Subcutaneous abdominal adipose tissue (tissue), 5 donors: ENCODE measurements at regions not wholly inside any gene's neighbourhood (a gene's known extent, or its start where the extent isn't known, plus 50 kb on each side); places are given as distances from the start of the nearest gene placed in this dataset.
"Not testable (repeated sequence)": the region's sequence is repeated elsewhere in the genome, so short reads cannot be mapped to it uniquely, and the experiment has no call there.

Source experiments
- H3K27ac ChIP-seq: one replicate; pipeline ENCODE4 v1.7.0; 2013; ENCODE audit warnings: low read depth, mild to moderate bottlenecking, inconsistent platforms, low read length, moderate library complexity
- H3K27me3 ChIP-seq, 5 donors: one replicate each; pipeline ENCODE4 v1.7.0; 2013; ENCODE audit warnings: low read length in 5 of 5, inconsistent platforms in 1 of 5; ENCODE audit not compliant: control insufficient read depth in 5 of 5, insufficient read depth in 4 of 5
- H3K36me3 ChIP-seq, 5 donors: one replicate each; pipeline ENCODE4 v1.7.0; 2013; ENCODE audit warnings: low read length in 5 of 5; ENCODE audit not compliant: control insufficient read depth in 5 of 5, insufficient read depth in 5 of 5
- H3K4me1 ChIP-seq, 5 donors: one replicate each; pipeline ENCODE4 v1.7.0; 2013; ENCODE audit warnings: low read length in 5 of 5, mild to moderate bottlenecking in 3 of 5, moderate library complexity in 1 of 5; ENCODE audit not compliant: control insufficient read depth in 5 of 5, insufficient read depth in 5 of 5
- H3K4me3 ChIP-seq, 5 donors: one replicate each; pipeline ENCODE4 v1.7.0; 2013; ENCODE audit warnings: low read length in 5 of 5, low read depth in 1 of 5
- H3K9ac ChIP-seq, 5 donors: one replicate each; pipeline ENCODE4 v1.7.0; 2013; ENCODE audit warnings: low read length in 5 of 5, mild to moderate bottlenecking in 4 of 5, moderate library complexity in 3 of 5
- H3K9me3 ChIP-seq, 5 donors: one replicate each; pipeline ENCODE4 v1.7.0; 2013; ENCODE audit warnings: low read length in 5 of 5; ENCODE audit not compliant: control insufficient read depth in 5 of 5
- donor health status: healthy.
- donor health status: healthy.
- donor health status: healthy.
- donor health status: healthy.
- donor health status: healthy.

GRCh38 chr13:25017176-25017575 is 78.8 kb upstream of the PABPC3 start:
- H3K9ac ChIP-seq, H3K27ac ChIP-seq, H3K9me3 ChIP-seq, H3K36me3 ChIP-seq, H3K4me3 ChIP-seq: not testable (repeated sequence)
- peaks cover 0 to 24% (median 5%) of the 10 kb centered on the region in 5 donors for H3K27me3 ChIP-seq
- peaks cover 0 to 13% (median 7%) of the 10 kb centered on the region in 5 donors for H3K4me1 ChIP-seq

DNA sequence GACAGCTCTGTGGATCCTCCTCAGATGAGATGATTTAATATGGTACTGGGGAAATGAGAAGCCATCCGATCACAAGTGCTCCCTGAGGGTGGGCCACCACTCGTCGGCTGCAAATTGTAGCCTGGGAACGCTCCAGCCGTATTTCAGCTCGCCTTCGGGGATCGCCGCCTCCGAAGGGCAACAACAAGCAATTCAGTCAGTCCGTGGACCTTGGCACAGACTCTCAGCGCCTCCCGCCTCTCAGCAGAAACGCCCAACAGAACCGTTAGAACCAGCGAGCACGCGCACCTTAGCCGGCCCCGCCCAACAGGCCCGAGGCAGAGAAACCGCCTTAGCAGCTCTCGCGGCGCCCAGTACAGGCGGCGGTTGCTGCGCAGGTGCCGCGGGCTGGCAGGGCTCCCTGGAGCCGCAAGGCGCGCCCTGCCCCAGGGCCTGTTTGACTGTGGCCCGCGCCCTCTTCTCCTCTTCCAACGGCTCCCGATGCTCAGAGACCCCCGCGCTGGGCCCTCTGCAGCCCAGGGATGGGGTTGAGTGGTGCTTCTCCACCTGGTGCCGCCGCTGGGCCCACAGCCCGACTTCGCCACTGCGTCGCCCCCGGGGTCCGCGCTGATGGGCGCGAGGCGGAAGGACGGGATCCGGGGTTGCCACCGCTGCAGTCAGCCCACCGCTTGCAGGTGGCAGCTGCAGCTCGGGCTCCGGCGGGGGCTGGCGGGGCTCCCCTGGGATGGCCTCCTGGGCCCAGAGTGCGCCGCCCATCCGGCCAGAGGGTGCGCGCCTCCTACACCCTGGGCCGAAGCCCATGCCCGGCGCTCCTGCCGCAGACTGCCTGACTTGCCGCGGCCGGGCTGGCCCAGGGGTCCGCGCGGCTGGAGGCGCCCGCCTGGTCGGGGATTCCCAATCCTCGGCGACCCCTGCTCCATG is 77.9 kb upstream of the PABPC3 start:
- H3K36me3 ChIP-seq, H3K27ac ChIP-seq, H3K9ac ChIP-seq, H3K9me3 ChIP-seq: not testable (repeated sequence)
- Histone ChIP-seq H3K4me3 (peak overlapping the region in 2 of 5 donors; percentile 19 to 44), H3K4me1 (peaks cover 0 to 13% (median 7%) of the 10 kb centered on the region in 5 donors), H3K27me3 (peaks cover 0 to 24% (median 5%) of the 10 kb centered on the region in 5 donors)

- Histone ChIP-seq H3K9me3 (no peaks in the 10 kb centered on the region), H3K4me1 (peaks cover 0 to 13% (median 7%) of the 10 kb centered on the region in 5 donors), H3K27ac (no peak overlapping the region), H3K9ac (no peak overlapping the region), H3K4me3 (peak overlapping the region in 1 of 5 donors; percentile 19), H3K36me3 (no peaks in the 10 kb centered on the region), H3K27me3 (peaks cover 0 to 21% (median 5%) of the 10 kb centered on the region in 5 donors)
These were observed 77.2 kb upstream of the PABPC3 start for GRCh38 chr13:25018729-25019115.

- H3K27ac ChIP-seq, H3K9me3 ChIP-seq, H3K9ac ChIP-seq, H3K36me3 ChIP-seq, H3K4me3 ChIP-seq: not testable (repeated sequence)
- H3K4me1 ChIP-seq, result peaks cover 0 to 13% (median 7%) of the 10 kb centered on the region in 5 donors
- H3K27me3 ChIP-seq, result peaks cover 0 to 21% (median 5%) of the 10 kb centered on the region in 5 donors
These were observed 76.2 kb upstream of the PABPC3 start for GRCh38 chr13:25019741-25020140.

DNA sequence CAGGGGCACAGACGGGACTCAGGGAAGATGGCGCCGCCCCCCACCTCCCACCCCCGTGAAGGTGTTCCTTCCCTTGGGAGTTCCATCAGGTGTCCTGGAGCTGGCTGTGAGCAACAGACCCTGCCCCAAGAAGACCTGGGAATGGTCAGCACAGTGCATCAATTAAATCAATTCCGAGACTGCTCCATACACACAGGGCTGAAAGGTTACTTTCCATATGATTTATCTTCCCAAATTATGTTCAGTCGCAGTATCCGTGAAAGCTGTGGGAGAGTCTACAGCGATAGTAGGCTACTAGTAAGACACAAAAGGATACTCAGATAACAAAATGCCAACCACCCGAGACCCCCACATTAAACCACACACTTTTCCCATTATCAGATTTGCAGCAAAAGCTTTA is 71.8 kb upstream of the PABPC3 start:
- Histone ChIP-seq H3K9me3 (no peaks in the 10 kb centered on the region), H3K4me3 (no peak overlapping the region), H3K4me1 (no peaks in the 10 kb centered on the region), H3K27me3 (peaks cover 0 to 10% (median 0%) of the 10 kb centered on the region in 5 donors), H3K36me3 (no peaks in the 10 kb centered on the region), H3K27ac (no peak overlapping the region), H3K9ac (no peak overlapping the region)

GRCh38 chr13:25032160-25032559 is 63.8 kb upstream of the PABPC3 start:
- Histone ChIP-seq H3K9ac (no peak overlapping the region), H3K36me3 (no peaks in the 10 kb centered on the region), H3K4me1 (no peaks in the 10 kb centered on the region)

DNA sequence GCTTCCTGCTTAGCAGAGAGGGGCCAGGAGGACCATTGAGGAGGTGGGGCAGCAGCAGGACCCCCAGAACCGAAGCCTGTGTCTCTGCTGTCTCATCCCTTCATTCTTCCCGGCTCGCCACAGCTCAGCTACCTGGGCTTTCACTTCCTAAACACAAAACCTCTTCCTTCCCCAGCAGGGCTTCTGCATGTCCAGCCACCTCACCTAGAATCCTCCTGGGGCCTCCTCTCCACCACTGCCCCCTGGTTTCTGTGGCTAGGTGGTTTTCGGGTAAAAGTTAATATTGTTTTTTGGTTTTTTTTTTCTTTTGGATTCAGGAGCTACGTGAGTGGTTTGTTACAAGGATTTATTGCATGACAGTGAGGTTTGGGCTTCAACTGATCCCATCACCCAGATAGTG is 61.8 kb upstream of the PABPC3 start:
- Histone ChIP-seq H3K9ac (no peak overlapping the region), H3K9me3 (no peaks in the 10 kb centered on the region), H3K4me3 (no peak overlapping the region), H3K36me3 (no peaks in the 10 kb centered on the region), H3K4me1 (no peaks in the 10 kb centered on the region), H3K27me3 (peaks cover 0 to 13% (median 6%) of the 10 kb centered on the region in 5 donors), H3K27ac (no peak overlapping the region)

More at GRCh38 chr13:25032160-25032559, 63.8 kb upstream of the PABPC3 start:
- H3K27me3 ChIP-seq, result peaks cover 0 to 13% (median 6%) of the 10 kb centered on the region in 5 donors
- H3K27ac ChIP-seq, result no peak overlapping the region
- H3K9me3 ChIP-seq, result no peaks in the 10 kb centered on the region
- H3K4me3 ChIP-seq, result no peak overlapping the region

DNA sequence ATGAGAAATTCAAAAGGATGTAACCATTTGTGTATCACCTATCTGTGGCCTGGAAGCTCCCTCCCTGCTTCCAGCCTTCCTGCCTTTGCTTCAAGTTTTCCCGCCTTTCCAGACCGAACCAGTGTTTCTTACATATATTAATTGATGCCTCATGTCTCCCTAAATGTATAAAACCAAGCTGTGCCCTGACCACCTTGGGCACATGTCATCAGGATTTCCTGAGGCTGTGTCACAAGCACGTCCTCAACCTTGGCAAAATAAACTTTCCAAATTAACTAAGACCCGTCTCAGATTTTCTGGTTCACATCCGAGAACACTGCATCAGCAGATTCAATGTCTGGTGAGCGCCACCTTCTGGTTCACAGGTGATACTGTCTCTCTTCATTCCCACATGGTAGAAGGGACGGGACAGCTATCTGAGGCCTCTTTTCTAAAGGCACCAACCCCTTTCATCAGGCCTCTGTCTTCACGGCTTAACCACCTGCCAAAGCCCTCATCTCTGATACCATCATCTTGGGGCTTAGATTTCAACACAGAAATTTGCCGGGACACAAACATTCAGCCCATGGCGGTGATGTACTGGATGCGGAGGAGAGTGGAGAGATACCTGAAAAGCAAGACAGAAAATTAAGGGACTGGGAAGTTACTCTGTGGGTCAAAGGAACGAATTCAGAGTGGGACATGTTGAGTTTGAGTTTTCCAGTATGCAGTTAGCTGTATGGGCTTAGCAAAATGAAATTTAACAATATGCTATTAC is 58.7 kb upstream of the PABPC3 start:
- no peaks in the 10 kb centered on the region for H3K36me3 ChIP-seq
- no peaks in the 10 kb centered on the region for H3K9me3 ChIP-seq
- no peak overlapping the region for H3K9ac ChIP-seq
- no peak overlapping the region for H3K4me3 ChIP-seq
- no peak overlapping the region for H3K27ac ChIP-seq
- H3K27me3 ChIP-seq, result peaks cover 5 to 18% (median 7%) of the 10 kb centered on the region in 5 donors
- no peaks in the 10 kb centered on the region for H3K4me1 ChIP-seq

DNA sequence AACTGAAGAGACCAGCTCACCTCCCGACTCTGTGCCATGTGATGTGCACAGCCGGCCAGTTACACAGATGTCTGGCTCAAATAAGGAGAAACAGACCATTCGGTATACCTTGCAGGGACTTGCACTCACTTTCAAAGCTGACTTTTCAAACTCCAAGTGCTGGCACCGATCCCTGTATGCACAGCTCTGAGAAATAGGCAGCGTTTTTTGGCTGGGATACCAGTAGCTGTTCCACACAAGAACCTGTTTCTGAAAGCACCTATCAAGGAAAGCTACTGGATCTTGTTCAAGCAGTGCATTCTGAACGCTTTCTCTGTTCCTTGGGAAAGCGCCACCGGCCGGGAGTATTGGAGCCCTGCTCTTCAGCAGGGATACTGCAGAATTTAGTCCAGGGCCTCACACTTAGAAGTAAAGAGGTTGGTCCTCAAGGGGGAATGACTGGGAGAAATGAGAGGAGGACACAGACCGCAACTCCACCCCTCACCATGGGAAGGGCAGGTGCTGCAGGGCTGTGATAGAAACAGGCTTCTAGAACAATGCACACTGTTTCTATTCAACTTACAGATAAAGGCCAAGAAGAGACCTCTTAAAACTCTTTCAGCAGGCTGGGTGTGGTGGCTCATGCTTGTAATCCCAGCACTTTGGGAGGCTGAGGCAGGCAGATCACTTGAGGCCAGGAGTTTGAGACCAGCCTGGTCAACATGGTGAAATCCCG is 53.6 kb upstream of the PABPC3 start:
- peaks cover 0 to 7% (median 6%) of the 10 kb centered on the region in 5 donors for H3K4me1 ChIP-seq
- H3K27ac ChIP-seq, result no peak overlapping the region
- H3K27me3 ChIP-seq, result peaks cover 8 to 35% (median 20%) of the 10 kb centered on the region in 5 donors
- H3K9me3 ChIP-seq, result no peaks in the 10 kb centered on the region
- H3K9ac ChIP-seq, result no peak overlapping the region
- H3K36me3 ChIP-seq, result no peaks in the 10 kb centered on the region
- H3K4me3 ChIP-seq, result no peak overlapping the region
